RKO (cell line): ENCODE measurements at regions not wholly inside any gene's neighbourhood (a gene's known extent, or its start where the extent isn't known, plus 50 kb on each side); places are given as distances from the start of the nearest gene placed in this dataset.

Experiments used
- DNase-seq: peaks from one replicate; pipeline ENCODE4 v3.0.0-alpha.2; 2016; ENCODE audit warnings: low spot score

DNA sequence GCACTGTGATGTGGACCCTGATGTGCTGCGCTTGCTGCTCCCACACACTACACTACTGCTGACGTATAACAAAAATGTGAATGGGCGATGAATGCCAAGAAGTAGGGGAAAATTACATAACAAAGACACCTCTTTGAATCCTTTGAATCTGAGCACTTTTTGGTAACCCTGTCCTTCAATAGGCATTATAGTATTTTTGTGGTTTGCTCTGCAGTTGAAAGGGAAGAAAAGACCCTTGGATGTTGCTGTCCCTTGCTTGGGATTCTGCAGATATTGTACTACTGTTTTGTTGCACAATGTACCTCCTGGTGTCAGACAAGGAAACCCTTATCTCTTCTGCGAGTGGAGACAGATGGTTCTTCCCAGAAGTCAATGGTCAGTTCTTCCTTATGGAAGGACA is 124.8 kb upstream of the UBE3A start:
- no peak for DNase-seq

DNA sequence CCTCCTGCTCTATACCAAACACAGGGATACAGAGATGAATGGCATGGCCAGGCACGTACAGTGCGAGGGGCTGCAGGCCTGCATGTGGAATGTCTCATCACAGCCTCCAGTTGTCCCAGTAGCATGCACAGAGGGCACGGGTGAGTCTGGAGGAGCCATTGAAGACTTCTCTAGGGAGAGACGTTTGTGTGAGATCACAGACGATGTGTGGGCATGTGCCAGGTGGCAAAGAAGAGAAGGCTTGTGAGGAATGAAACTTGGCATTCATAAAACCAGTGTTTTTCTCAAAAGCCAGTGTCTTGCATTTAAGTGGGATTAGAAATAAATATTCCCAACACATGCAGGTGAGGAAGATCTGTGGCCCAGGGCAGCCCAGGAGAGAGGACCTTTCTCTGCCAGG is 119.1 kb upstream of the UBE3A start:
- no peak for DNase-seq

DNA sequence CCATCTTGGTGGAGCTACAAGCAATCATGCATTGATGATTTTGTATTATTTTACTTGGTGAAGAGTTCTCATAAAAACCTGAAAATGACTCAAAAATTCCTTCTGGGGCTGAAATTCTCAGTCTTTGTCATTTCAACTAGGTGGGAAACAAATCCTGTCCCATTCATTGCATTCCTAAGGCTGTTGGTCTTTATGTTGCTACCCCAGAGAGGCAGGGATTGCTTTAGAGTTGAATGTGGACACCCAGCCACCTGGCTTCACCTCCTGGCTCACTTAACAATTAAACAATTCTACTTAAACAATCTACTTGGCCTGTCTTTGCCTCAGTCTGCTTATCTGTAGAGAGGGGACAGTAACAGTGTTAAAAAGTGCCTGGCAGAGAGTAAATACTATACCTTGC is 117.3 kb upstream of the UBE3A start:
- DNase-seq = no peak

DNA sequence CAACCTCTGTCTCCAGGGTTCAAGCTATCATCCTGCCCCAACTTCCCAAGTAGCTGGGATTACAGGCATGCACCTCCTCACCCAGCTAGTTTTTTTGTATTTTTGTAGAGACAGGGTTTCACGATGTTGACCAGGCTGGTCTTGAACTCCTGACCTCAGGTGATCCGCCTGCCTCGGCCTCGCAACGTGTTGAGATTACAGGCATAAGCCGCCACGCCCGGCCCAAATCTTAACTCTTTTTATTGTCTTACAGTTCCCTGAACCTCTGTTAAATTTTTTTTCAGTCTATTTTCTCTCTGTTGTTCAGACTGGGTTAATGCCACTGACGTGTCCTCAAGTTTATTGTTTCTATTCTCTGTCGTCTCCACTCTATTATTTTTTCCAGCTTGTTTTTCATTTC is 115.8 kb upstream of the UBE3A start:
- DNase-seq = no peak

DNA sequence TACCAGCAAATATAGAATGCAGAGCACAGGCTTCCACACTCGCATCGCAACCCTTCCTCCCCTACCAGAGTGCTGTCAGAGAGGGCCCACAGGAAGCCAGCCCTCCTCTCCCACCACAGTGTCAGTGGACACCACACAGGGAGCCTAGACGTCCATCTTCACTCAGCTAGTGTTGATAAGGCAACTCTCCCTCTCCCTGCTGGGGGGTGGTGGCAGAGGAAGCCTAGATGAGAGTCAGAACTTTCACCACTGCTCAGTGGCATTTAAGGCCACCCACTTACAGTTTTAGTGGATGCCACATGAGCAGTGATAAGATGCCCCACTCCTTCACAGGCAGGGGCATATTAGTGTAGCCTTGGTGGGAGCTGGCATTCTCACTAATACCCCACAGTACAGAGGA is 109.8 kb upstream of the UBE3A start:
- no peak for DNase-seq

DNA sequence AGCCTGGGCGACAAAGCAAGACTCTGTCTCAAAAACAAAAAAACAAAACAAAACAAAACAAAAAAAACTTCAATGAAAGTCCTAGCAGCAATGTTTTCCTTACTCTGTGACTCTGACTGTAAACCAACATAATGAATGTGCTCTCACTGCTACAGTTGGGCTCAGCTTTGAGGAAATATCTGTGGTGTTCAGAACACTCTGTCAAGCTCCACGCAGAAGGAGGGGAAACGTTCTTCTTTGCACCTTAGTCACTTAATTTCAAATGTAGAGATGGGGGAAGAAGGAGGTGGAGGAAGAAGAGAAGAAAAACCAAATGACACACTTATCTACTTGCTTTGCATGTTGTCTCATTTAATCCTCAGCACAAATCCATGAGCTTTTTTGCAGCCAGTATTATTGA is 107.1 kb upstream of the UBE3A start:
- DNase-seq = no peak

DNA sequence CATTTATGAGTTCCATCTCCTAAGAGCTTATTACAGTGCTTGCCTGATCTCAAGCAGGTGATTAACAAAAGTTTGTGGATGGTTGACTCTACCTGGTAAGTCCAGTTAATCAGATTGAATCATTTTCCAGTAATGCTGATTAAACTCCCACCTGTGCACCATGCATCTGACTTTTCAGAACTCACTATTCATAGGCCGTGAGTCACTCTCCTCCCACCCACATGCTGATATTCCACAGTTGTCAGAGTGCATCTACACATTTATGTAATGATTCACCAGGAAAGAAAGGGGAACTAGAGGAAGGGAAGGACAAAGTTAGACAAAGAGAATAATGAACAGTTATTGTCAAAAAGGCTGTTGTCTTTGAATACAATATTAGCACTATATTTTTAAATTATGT is 106.2 kb upstream of the UBE3A start:
- DNase-seq = peak; percentile 73

DNA sequence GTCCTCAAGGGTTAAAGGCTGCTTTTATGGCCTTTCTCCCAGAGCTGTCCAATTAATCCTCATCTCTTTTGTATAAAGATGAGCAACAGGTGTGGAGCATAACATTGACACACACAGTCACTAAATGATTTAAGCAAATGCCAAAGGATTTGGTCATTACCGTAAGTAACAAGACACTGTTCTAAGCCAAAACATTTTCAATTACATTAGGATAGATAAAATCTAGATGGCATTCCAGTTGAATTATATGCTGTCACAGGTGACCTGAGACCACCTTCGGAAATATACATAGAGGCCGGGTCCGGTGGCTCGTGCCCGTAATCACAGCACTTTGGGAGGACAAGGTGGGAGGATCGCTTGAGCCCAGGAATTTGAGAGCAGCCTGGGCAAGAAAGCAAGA is 105.3 kb upstream of the UBE3A start:
- no peak for DNase-seq

DNA sequence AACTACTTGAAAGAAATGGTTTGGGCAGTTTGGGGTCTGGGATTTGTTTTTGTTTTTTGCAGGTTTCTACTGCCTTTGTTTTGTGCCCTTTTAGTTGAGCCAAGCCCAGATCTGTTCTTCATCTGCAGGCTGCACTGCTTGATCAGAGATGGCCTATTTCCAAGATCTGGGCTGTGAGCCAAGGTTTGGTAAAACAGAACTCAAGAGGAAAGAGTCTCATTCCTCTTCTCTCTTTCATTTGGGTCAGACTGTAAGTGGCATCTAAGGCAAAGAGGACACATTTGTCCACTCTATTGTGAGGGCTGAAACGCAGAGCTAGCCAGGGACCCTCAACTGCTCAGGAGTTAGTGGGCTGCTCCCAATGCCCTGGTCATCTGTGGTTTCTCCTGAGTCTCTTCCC is 104.4 kb upstream of the UBE3A start:
- no peak for DNase-seq

DNA sequence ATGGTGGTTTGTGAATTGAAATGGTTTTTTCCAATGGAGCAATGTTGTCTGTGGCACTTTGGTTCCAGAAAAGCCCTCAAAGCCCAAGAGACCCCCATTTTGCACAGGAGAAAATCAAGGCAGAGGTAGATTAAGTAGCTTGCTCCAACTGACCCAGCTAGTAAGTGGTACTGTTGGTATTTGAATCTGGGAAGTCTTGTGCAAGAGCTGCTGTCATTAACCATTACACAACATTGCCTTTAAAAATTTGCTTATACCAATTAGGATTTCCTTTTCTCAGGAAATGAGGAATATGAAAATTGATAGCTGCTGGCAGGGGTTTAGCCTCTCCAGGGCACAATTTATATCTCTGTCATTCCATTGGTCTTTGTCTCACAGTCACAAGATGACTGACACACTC is 102.4 kb upstream of the UBE3A start:
- no peak for DNase-seq

DNA sequence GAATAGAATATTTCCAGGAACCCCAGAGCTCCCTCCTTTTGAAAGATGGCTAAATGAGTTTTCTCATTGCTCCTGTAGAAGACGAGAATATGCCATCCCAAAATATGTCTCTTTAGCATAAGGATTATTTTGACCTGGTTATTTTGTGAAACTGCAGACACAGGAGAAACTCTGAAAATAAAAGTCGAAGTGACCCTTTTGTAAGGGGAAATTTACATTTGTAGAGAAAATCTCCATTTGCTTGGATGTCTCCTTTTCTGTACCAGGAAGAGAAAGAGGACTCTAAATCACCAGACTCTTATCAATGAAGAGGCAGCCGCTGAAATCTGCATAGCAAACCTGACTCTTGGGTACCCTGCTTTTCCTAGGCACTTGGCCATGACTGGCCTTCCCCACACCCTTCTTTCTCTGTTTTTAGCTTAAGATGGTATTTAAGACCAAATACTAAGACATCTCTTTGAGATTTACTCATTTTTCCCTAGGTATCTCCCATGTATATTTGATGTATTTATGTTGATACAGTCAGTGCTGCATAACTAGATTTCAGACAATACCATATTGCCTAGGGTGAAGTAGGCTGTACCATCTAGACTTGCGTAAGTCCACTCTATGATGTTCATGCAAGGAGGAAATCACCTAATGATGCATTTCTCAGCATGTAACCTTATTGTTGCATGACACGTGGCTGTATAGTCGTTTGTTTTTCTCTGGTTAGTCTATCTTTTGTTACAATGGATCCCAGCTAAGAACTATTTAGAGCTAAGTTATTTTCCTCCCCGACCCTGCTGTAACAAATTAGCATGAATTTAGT is 98.2 kb upstream of the UBE3A start:
- DNase-seq = no peak

DNA sequence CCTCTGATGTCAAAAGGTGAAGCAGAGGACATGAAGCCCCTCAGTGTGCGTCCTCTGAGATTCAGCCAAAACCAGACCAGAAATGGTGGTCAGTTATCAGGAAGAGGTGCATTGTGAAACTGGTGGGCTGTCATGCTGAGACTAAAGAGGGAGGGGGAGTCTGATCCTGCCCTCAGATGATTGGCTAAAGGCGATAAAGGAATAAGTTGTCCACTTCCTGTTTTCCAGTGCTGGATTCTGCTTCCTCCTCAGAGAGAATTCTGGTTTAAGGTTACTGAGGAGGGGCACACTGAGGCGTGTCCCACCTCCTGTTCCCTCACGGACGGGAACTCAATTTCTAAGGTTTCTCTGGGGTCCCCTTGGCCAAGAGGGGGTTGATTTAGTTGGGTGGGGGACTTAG is 97.0 kb upstream of the UBE3A start:
- DNase-seq = no peak

DNA sequence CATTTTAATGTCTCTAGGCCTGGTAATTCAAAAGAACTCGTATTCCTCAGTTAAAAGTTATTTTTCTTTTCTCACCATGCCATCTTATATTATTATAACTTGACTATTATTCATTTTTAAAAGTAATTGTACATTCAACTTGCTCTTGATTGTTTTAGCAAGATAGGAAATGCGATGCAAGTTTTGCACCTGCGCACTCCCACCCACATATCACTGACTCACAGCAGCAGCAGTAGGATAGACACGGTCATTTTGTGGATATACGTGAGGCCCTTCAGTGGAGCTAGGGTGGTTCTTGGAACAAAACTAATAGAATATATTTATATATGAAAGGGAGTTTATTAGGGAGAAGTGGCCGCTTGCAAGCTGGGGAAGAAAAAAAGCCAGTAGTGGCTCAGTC is 95.5 kb upstream of the UBE3A start:
- no peak for DNase-seq

DNA sequence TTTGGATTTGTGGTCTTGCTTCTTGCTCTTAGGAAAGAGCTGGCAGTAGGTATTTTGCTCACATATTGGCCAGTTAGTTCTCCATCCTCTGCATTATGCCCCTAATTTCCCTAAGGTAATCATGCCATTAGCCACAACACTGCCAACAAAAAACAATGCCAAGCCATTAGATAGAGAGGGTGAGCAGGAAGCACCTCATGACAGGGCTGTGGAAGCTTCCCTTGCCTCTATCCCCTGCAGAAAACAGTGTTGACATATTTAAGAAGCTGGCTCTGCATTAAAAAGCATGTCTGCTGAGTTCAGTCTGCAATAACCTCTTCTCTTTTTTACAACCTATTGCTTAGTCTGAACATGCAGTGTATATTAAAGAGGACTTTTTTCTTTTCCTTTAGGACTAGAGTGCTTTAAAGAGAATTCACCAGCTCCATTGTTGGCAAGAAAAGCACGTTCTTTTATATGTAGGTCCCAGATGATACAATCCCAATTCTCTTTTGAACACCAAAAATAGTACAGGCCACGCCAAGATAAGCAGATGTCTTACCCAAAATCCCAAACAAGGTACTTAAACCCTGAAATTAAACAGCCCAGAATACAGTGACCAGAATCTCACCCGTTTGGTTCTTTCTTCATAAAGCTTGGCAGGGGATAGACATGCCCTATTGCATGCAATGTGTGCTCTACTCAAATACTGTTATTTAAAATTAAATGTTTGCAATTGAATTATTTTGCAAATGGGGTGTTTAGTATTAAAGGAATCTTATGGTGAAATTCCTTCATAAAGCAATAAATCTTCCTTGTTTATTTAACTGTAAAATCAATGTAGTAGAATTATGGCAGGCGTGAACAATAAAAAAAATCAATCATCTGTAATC is 93.7 kb upstream of the UBE3A start:
- no peak for DNase-seq

DNA sequence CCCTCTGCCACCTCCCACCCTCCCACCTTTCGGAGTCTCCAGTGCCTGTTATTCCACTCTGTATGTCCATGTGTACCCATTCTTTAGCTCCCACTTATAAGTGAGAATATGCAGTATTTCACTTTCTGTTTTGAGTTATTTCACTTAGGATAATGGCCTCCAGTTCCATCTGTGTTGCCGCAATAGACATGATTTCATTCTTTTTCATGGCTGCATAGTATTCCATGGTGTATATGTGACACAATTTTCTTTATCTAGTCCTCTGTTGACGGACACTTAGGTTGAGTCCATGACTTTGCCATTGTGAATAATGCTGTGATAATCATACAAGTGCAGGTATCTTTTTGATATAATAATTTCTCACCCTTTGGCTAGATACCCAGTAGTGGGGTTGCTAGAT is 91.0 kb upstream of the UBE3A start:
- DNase-seq = no peak

DNA sequence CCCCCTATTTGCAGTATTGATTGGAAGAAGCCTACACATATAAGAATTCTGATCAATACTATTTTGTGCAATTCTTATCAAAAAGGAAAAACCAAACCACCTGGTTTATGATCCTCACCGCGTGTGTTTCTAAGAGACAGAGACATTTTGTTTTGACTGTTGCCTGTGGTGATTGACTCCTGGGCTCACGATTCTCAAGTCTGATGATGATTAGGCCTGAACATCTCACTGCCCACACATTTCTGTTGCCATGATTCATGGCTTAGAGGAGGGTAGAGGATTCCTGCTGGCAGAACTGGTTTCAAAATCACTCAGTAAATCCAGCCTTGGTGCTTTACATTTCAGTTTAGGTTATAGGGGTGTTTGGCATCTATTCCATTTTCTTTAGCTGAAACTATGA is 88.3 kb upstream of the UBE3A start:
- DNase-seq = peak; percentile 1

DNA sequence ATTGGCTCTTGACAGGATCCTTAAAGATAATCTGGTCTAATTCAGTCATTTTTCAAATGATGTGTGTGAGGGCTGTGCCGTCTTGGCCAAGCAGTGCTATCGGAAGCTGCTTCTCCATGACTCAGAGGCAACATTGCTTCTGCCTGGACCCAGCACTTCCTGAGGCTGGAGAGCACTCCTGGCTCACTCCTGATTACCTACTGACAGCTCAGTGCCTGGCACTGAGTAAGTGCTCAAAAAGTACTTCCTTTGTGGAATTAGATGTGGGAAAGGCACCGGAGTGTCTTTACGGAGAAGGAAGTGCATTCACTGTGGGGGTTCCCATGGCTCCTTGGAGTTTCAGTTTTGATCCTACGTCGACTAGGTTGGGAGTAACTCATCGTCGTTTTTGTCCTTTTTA is 86.9 kb upstream of the UBE3A start:
- DNase-seq = peak; percentile 15

DNA sequence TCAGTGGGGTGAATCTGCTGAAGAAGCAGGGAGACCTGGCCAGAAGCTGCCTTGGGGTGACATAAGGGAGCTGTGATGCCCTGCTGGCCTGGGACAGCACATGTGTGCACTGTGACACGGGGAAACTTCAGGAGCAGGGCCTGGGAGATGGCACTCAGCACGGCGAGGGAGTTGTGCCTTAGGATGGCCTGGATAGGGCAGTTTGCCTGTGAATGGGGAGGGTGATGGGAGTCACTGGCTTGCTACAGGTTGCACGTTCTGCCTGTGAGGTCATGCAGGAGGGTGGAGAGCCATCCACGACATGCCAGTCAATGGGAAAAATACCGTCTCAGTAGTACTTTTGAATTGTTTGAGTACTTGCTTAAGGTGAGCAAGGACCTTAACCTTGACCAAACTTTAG is 76.8 kb upstream of the UBE3A start:
- no peak for DNase-seq

DNA sequence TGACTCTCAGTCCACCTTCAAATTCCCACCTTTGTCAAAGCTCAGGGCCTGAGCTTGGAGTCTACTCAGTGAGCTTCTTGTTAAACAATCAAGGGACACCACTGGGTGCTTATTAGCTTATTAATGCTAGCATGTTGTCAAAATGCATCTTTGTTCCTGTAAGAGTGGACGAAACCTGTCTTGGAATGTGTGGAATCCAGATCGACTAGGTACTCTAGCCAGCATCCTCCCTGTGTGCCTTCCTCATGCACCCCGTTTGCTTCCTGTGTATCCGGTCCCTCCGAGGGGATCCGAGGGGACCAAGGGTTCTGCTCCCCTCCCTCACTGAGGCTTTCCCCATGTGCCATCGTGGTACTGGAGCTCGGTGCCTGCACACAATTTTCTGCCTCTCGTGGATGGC is 75.7 kb upstream of the UBE3A start:
- DNase-seq = no peak

DNA sequence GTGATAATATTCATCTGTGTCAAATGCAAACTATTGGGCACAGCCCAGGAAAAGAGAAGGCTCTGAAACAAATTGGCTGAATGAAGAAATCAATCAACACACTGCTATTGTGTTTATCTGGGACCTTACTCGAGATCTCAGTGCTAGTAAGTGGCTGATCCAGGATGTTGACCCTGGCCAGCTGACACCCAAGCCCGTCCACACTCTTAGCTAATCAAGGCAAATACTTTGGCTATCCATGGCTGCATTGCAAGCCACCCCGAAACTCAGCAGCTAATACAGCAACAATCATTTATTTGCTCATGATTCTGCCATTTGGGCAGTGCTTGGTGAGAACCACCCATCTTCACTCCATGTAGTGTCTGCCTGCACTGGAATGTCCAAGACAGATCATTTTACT is 74.1 kb upstream of the UBE3A start:
- no peak for DNase-seq

DNA sequence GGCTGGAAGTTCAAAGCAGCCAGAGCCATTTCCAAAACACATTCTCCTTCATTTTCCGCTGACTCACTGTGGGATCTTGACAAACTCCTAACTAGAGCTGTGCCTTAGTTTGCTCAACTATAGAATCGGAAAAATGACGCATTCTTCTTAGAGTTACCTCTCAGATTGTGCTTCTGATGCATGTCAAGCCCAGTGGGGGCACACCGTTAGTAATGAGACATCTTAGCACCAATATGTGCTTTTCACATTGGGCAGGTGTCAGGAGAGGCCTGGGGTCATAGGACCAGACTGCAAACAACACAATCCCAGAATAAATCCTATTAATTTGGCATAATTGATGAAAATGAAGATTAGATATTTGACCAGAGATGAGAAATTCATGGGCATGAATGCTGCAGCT is 71.3 kb upstream of the UBE3A start:
- no peak for DNase-seq

DNA sequence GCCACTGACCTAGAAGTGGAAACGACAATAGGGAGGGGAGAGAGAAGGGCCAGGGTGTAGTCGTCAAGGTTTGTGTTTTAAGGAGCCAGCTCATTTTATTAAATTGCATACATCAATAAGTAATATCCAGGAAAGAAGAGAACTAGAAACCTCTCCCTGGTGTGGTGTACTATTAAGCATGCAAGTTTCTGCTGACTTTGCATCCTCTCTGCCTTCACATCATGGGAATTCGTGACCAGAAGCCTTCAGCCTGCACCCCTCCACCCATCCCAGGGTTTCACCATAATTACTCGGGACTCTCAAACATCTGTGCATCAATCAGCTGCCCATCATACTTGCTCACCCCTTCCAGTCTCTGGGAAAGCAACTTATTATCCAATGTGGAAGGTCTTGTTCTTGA is 70.9 kb upstream of the UBE3A start:
- DNase-seq = no peak

DNA sequence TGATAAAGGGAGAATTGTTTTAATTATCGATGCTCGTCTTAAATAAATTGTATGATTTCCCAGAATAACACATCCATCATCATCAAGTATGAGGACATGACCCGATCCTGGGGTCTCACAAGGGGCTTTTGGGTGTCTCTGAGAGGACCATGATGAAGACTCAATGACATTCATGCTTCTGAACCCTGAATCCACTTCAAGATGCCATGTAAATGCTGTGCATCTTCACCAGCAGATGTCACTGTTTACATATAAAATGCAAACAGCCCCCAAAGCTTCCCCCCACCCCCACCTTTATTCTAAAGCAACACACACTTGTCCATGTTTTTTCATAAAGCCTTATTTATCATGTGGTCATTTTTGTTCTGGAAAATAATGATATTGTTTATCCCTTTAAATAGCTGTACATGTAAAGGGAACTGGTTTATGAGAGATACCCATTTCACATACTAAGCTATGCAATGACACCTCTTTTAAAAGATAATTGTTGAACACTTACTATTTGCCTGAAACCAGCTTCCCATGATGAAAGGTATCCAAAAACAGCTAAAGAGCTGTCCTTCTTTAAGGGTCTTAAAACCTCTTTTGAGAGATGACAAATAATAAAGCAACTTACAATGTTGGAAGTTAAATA is 69.7 kb upstream of the UBE3A start:
- peak; percentile 52 for DNase-seq
